ENCODE measurements at regions not wholly inside any gene's neighbourhood (a gene's known extent, or its start where the extent isn't known, plus 50 kb on each side); places are given as distances from the start of the nearest gene placed in this dataset.

DNA sequence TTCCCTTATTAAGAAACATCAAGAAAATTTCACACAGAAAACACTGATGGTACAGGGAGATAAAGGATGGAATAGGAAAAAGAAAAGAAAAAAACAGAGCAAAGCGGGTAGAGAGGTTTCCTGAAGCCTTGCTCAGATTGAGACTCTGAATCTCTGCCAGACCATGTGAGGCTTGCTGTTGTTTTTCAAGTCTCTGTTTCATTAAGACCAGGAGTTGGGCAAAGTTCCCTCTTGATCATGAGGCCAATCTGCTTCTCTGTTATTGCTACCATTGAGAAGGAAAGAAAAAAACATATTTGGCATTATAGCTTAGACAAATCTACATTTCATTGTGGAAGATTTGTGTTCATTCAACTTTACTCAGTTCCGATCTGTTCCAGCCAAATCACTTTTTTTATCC is 201.6 kb upstream of the SOX9 start:
- FAIRE-seq: no peak

DNA sequence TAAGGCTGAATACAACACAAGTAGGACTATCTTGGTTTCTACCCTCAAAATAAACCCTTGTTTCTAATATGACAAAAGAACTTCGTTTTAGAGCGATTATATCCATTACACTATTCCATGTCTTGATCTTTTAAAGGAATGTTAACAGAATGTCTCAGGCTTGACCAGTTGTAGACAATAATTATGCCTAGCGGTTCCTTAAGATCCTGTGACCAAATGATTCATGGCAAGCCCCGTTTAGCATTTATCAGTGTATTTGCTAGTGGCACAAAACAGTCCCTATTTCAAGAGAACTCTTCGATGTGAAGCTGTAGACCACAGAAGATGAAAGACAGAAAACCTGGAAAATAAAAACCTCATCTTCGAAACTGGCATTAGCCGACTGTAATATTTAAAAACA is 200.9 kb upstream of the SOX9 start:
- Histone ChIP-seq H3K4me3 (ENCODE audit: low read length in 3 of 3) (no peak overlapping the region), H3K36me3 (ENCODE audit: control insufficient read depth in 2 of 3, insufficient read depth in 3 of 3, low read length in 3 of 3) (no peaks in the 10 kb centered on the region), H3K9ac (ENCODE audit: low read length in 3 of 3) (no peak overlapping the region), H3K27me3 (ENCODE audit: control insufficient read depth, insufficient read depth, low read length) (no peaks in the 10 kb centered on the region), H3K27ac (ENCODE audit: low read depth in 2 of 2, low read length in 2 of 2) (no peak overlapping the region), H3K4me1 (ENCODE audit: control insufficient read depth in 2 of 3, insufficient read depth in 2 of 3, low read depth in 1 of 3, low read length in 3 of 3) (no peaks in the 10 kb centered on the region), H3K9me3 (ENCODE audit: control insufficient read depth in 2 of 3, insufficient read depth in 1 of 3, low read length in 3 of 3) (no peaks in the 10 kb centered on the region)
- DNase-seq: no peak
- intact Hi-C loops (cut with DNase I): no loop called here
- TF ChIP-seq, protein P1, sequence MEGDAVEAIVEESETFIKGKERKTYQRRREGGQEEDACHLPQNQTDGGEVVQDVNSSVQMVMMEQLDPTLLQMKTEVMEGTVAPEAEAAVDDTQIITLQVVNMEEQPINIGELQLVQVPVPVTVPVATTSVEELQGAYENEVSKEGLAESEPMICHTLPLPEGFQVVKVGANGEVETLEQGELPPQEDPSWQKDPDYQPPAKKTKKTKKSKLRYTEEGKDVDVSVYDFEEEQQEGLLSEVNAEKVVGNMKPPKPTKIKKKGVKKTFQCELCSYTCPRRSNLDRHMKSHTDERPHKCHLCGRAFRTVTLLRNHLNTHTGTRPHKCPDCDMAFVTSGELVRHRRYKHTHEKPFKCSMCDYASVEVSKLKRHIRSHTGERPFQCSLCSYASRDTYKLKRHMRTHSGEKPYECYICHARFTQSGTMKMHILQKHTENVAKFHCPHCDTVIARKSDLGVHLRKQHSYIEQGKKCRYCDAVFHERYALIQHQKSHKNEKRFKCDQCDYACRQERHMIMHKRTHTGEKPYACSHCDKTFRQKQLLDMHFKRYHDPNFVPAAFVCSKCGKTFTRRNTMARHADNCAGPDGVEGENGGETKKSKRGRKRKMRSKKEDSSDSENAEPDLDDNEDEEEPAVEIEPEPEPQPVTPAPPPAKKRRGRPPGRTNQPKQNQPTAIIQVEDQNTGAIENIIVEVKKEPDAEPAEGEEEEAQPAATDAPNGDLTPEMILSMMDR (IDR thresholded peaks at IDR 0.05; ENCODE audit: borderline replicate concordance, extremely low read depth, insufficient read depth): no peak
- FAIRE-seq: no peak

More for the DNA sequence above, 201.6 kb upstream of the SOX9 start:
- Histone ChIP-seq H3K9me3 (ENCODE audit: control insufficient read depth in 2 of 3, insufficient read depth in 1 of 3, low read length in 3 of 3) (no peaks in the 10 kb centered on the region), H3K27me3 (ENCODE audit: control insufficient read depth, insufficient read depth, low read length) (no peaks in the 10 kb centered on the region), H3K4me1 (ENCODE audit: control insufficient read depth in 2 of 3, insufficient read depth in 2 of 3, low read depth in 1 of 3, low read length in 3 of 3) (no peaks in the 10 kb centered on the region), H3K9ac (ENCODE audit: low read length in 3 of 3) (no peak overlapping the region), H3K27ac (ENCODE audit: low read depth in 2 of 2, low read length in 2 of 2) (no peak overlapping the region), H3K4me3 (ENCODE audit: low read length in 3 of 3) (no peak overlapping the region), H3K36me3 (ENCODE audit: control insufficient read depth in 2 of 3, insufficient read depth in 3 of 3, low read length in 3 of 3) (no peaks in the 10 kb centered on the region)
- TF ChIP-seq, protein P1 (IDR thresholded peaks at IDR 0.05; ENCODE audit: borderline replicate concordance, extremely low read depth, insufficient read depth): no peak
- intact Hi-C loops (cut with DNase I): no loop called here
- DNase-seq: no peak

DNA sequence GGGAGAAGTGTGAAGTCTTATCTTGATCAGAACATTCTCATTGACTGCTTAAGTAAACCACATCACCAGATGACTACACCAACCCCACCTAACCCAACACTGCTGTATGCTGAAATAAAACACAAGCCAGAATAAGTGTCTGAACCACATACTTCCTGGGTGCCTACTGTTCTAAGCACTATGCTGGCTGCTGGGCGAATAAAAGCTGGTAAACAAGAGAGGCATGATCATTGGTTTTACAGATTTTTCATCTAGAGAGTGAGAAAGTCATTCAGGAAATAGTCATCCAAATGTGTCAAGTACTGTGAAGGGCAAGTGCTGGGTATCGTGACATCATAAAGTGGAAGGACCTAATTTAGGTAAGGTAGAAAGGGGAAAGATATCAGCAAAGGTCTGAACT is 199.0 kb upstream of the SOX9 start:
- Histone ChIP-seq H3K9ac (ENCODE audit: low read length in 3 of 3) (no peak overlapping the region), H3K4me1 (ENCODE audit: control insufficient read depth in 2 of 3, insufficient read depth in 2 of 3, low read depth in 1 of 3, low read length in 3 of 3) (no peaks in the 10 kb centered on the region), H3K27me3 (ENCODE audit: control insufficient read depth, insufficient read depth, low read length) (no peaks in the 10 kb centered on the region), H3K9me3 (ENCODE audit: control insufficient read depth in 2 of 3, insufficient read depth in 1 of 3, low read length in 3 of 3) (no peaks in the 10 kb centered on the region), H3K27ac (ENCODE audit: low read depth in 2 of 2, low read length in 2 of 2) (no peak overlapping the region), H3K36me3 (ENCODE audit: control insufficient read depth in 2 of 3, insufficient read depth in 3 of 3, low read length in 3 of 3) (no peaks in the 10 kb centered on the region), H3K4me3 (ENCODE audit: low read length in 3 of 3) (no peak overlapping the region)
- FAIRE-seq (no peak), DNase-seq (no peak)
- intact Hi-C loops (cut with DNase I): no loop called here
- TF ChIP-seq, protein P1 (IDR thresholded peaks at IDR 0.05; ENCODE audit: borderline replicate concordance, extremely low read depth, insufficient read depth): no peak

DNA sequence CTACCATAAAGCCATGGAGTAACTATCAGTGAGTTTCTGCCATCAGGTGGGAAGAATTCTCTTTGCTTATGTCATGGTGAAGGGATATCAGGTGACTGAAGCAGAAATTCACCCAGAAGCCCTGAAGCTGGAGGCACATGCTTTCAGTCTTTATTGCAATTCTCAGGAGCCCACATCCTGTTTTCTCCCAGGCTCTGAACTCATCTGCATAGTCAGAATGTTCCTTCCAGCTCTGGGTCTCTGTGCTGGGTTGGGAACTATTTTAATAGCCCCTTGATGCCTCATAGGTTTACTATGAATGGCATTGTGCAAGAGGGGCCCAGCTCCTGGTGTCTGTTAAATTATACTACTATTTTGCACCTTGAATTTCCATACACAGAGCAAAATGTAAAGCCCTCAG is 198.4 kb upstream of the SOX9 start:
- no peak overlapping the region for H3K9ac ChIP-seq (ENCODE audit: low read length in 3 of 3)
- H3K27ac ChIP-seq (ENCODE audit: low read depth in 2 of 2, low read length in 2 of 2): no peak overlapping the region
- H3K4me1 ChIP-seq (ENCODE audit: control insufficient read depth in 2 of 3, insufficient read depth in 2 of 3, low read depth in 1 of 3, low read length in 3 of 3): no peaks in the 10 kb centered on the region
- no peaks in the 10 kb centered on the region for H3K9me3 ChIP-seq (ENCODE audit: control insufficient read depth in 2 of 3, insufficient read depth in 1 of 3, low read length in 3 of 3)
- TF ChIP-seq, protein P1 (IDR thresholded peaks at IDR 0.05; ENCODE audit: borderline replicate concordance, extremely low read depth, insufficient read depth): no peak
- FAIRE-seq: no peak
- peak in 2 of 5 donors; percentile 7 to 17 for DNase-seq
- H3K36me3 ChIP-seq (ENCODE audit: control insufficient read depth in 2 of 3, insufficient read depth in 3 of 3, low read length in 3 of 3): no peaks in the 10 kb centered on the region
- no peaks in the 10 kb centered on the region for H3K27me3 ChIP-seq (ENCODE audit: control insufficient read depth, insufficient read depth, low read length)
- intact Hi-C loops (cut with DNase I): no loop called here
- H3K4me3 ChIP-seq (ENCODE audit: low read length in 3 of 3): no peak overlapping the region

Data from kidney (tissue), 13 donors.